OCI-LY1 (cell line): ENCODE measurements at regions not wholly inside any gene's neighbourhood (a gene's known extent, or its start where the extent isn't known, plus 50 kb on each side); places are given as distances from the start of the nearest gene placed in this dataset.

Experiments used
- H2AFZ ChIP-seq: fragments of 200-600 bp; sonication (generic), shearing (Covaris generic); 2 replicates; pipeline ENCODE4 v1.6.0; 2014; ENCODE audit warnings: antibody characterized with exemption, mild to moderate bottlenecking, low read length
- H3F3A ChIP-seq: fragments of 200-600 bp; sonication (generic), shearing (Covaris generic); 2 replicates; pipeline ENCODE4 v1.6.0; 2014; ENCODE audit warnings: mild to moderate bottlenecking, antibody characterized with exemption, low read length, moderate library complexity; ENCODE audit not compliant: insufficient read depth
- H3K27ac ChIP-seq: fragments of 200-600 bp; sonication (generic); 2 replicates; pipeline ENCODE4 v1.5.1; 2014; ENCODE audit warnings: low read length, mixed run types, mild to moderate bottlenecking, low read depth; ENCODE audit not compliant: poor library complexity, severe bottlenecking
- H3K27me3 ChIP-seq: fragments of 200-600 bp; sonication (generic); 2 replicates; pipeline ENCODE4 v1.6.0; 2014; ENCODE audit warnings: antibody characterized with exemption, mild to moderate bottlenecking, low read length, moderate library complexity; ENCODE audit not compliant: insufficient read depth
- H3K36me3 ChIP-seq: fragments of 200-600 bp; sonication (generic); 2 replicates; pipeline ENCODE4 v1.6.1; 2014; ENCODE audit warnings: mild to moderate bottlenecking, antibody characterized with exemption, low read length, moderate library complexity, mixed read lengths; ENCODE audit not compliant: insufficient read depth
- H3K4me1 ChIP-seq: fragments of 200-600 bp; sonication (generic); 2 replicates; pipeline ENCODE4 v1.5.1; 2014; ENCODE audit warnings: mild to moderate bottlenecking, low read length, moderate library complexity; ENCODE audit not compliant: insufficient read depth, severe bottlenecking
- H3K4me2 ChIP-seq: fragments of 200-600 bp; sonication (generic), shearing (Covaris generic); 2 replicates; pipeline ENCODE4 v1.6.1; 2014; ENCODE audit warnings: low read length
- H3K4me3 ChIP-seq: fragments of 200-600 bp; sonication (generic); 2 replicates; pipeline ENCODE4 v1.5.1; 2014; ENCODE audit warnings: low read length, low read depth, mild to moderate bottlenecking, mixed read lengths; ENCODE audit not compliant: poor library complexity, severe bottlenecking
- H3K79me2 ChIP-seq: fragments of 200-600 bp; shearing (Covaris generic); 2 replicates; pipeline ENCODE4 v1.6.1; 2016; ENCODE audit warnings: mixed run types, low read length, mixed read lengths; ENCODE audit not compliant: insufficient read depth
- H3K9ac ChIP-seq: fragments of 200-600 bp; sonication (generic), shearing (Covaris generic); 2 replicates; pipeline ENCODE4 v1.6.1; 2014; ENCODE audit warnings: mild to moderate bottlenecking, low read length, mixed read lengths
- H3K9me2 ChIP-seq: fragments of 200-600 bp; sonication (generic), shearing (Covaris generic); 2 replicates; pipeline ENCODE4 v1.6.1; 2014; ENCODE audit warnings: low read depth, mild to moderate bottlenecking, low read length, mixed read lengths
- H3K9me3 ChIP-seq: fragments of 200-600 bp; shearing (Covaris generic); 2 replicates; pipeline ENCODE4 v1.6.1; 2014; ENCODE audit warnings: low read length, mixed read lengths
- H4K20me1 ChIP-seq: fragments of 200-600 bp; sonication (generic), shearing (Covaris generic); 2 replicates; pipeline ENCODE4 v1.6.0; 2016; ENCODE audit warnings: mild to moderate bottlenecking, low read length; ENCODE audit not compliant: insufficient read depth
- EZH2 ChIP-seq: fragments of 200-600 bp; sonication (generic), shearing (Covaris generic); IDR thresholded peaks from 2 replicates; pipeline ENCODE4 v1.8.0; 2017; ENCODE audit warnings: borderline replicate concordance, mixed run types, mild to moderate bottlenecking, antibody characterized with exemption, low read length, moderate library complexity, mixed read lengths
- TF ChIP-seq, protein P1 (sequence below): fragments of 200-600 bp; sonication (generic), shearing (Covaris generic); IDR thresholded peaks from 2 replicates; pipeline ENCODE4 v1.5.1; 2017; ENCODE audit warnings: mild to moderate bottlenecking, antibody characterized with exemption, low read length, moderate library complexity, mixed read lengths

DNA sequence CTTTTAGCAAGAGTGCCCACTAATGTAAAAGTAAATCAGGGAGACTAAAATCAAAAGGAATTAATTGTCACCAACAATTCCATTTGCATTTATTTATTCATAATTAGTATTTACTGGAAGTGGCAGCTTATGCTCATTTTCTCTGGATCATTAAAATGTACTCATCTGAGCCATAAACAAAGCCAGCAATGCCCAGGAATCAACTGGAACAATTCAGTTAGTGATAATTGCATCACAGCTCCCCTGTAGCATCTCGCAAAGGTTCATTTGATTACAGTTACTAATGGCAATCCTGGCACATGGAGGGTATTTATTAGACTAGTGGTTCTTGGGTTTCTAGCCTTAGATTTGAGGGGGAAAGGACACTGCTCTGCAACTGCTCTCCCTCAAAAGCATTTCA is 92.7 kb upstream of the C1orf21 start:
- H3K36me3 ChIP-seq, result no peaks in the 10 kb centered on the region
- H3F3A ChIP-seq, result no peaks in the 10 kb centered on the region
- no peak overlapping the region for H3K9ac ChIP-seq
- H3K4me3 ChIP-seq, result no peak overlapping the region
- H3K27me3 ChIP-seq, result no peaks in the 10 kb centered on the region
- no peaks in the 10 kb centered on the region for H3K9me2 ChIP-seq
- no peaks in the 10 kb centered on the region for H4K20me1 ChIP-seq
- H2AFZ ChIP-seq, result no peak overlapping the region
- TF ChIP-seq, protein P1, sequence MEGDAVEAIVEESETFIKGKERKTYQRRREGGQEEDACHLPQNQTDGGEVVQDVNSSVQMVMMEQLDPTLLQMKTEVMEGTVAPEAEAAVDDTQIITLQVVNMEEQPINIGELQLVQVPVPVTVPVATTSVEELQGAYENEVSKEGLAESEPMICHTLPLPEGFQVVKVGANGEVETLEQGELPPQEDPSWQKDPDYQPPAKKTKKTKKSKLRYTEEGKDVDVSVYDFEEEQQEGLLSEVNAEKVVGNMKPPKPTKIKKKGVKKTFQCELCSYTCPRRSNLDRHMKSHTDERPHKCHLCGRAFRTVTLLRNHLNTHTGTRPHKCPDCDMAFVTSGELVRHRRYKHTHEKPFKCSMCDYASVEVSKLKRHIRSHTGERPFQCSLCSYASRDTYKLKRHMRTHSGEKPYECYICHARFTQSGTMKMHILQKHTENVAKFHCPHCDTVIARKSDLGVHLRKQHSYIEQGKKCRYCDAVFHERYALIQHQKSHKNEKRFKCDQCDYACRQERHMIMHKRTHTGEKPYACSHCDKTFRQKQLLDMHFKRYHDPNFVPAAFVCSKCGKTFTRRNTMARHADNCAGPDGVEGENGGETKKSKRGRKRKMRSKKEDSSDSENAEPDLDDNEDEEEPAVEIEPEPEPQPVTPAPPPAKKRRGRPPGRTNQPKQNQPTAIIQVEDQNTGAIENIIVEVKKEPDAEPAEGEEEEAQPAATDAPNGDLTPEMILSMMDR, result no peak
- no peak for TF ChIP-seq EZH2
- H3K4me1 ChIP-seq, result no peaks in the 10 kb centered on the region
- H3K79me2 ChIP-seq, result no peaks in the 10 kb centered on the region
- H3K4me2 ChIP-seq, result no peak overlapping the region
- H3K27ac ChIP-seq, result no peak overlapping the region
- H3K9me3 ChIP-seq, result peaks cover 7% of the 10 kb centered on the region; the same call in 1 of the 2 replicates

DNA sequence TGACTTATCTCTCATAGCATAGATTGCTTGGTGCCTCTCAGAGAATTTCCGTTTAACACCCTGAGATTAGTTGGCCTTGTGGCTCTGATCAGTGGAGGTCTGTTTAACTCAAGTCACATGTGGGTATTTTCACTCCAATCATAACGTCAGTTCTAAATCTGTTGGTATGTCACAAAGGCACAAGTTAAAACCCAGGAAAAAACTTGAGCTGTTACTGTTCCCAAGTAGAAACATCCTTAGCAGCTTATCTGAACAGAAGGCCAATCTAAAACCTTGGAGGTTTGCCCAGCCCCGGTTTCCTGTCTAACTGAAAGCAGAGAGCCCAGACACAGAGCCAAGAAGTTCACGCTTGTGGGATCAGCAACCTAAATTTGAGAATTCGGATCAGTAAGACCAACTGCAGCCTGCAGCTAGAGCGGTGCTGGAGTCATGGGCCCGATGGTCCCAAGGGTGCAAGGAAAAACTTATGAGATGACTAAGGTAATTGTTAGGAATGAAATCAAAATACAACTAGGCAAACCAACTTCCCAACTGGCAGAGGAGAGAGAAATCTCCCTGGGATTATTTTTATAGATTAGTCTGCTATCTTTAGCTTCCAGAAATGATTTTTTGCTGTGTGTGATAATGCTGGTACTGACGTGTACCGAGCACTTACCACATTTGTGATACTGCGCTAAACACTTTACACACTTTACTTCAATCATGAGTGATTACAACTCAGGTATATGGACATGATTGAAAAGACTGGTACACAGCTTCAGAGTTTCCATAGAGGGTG is 90.2 kb upstream of the C1orf21 start:
- Histone ChIP-seq H3K9me3 (no peaks in the 10 kb centered on the region), H3K4me3 (no peak overlapping the region), H3K36me3 (no peaks in the 10 kb centered on the region), H3K4me1 (no peaks in the 10 kb centered on the region), H3K4me2 (no peak overlapping the region), H3K9me2 (no peaks in the 10 kb centered on the region), H3K79me2 (no peaks in the 10 kb centered on the region), H3K27me3 (no peaks in the 10 kb centered on the region), H3F3A (no peaks in the 10 kb centered on the region), H2AFZ (no peak overlapping the region), H3K27ac (no peak overlapping the region), H3K9ac (no peak overlapping the region), H4K20me1 (no peaks in the 10 kb centered on the region)
- no peak for TF ChIP-seq EZH2
- TF ChIP-seq, protein P1, result no peak

DNA sequence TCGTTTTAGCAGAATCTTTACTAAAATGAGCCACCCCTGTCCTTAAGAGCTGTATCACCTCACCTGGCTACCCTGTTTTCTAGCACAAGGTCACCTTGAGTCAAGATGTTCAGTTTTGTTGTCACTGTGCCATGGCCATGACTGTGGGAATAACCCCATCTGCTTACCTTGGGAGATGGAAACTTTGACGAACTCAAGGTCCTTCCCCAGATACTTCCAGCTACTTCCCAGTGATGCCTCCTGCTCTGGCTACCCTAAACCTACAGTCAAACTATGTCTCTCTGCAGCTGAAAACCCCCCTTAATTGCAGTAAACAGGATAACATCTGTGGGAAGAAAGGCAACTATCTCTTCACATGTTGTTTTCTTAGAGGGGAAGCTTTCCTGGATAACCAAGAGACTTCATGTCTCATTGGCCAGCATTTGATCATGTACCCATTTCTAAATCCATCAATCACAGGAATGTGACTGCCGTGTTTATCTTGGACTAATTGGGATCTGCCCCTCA is 89.5 kb upstream of the C1orf21 start:
- Histone ChIP-seq H3F3A (no peaks in the 10 kb centered on the region), H3K27ac (no peak overlapping the region), H3K4me2 (no peak overlapping the region), H3K79me2 (no peaks in the 10 kb centered on the region), H3K4me1 (no peaks in the 10 kb centered on the region), H3K9me2 (no peaks in the 10 kb centered on the region), H3K4me3 (no peak overlapping the region), H3K27me3 (no peaks in the 10 kb centered on the region), H3K9ac (no peak overlapping the region), H3K9me3 (no peaks in the 10 kb centered on the region), H4K20me1 (no peaks in the 10 kb centered on the region), H2AFZ (no peak overlapping the region), H3K36me3 (no peaks in the 10 kb centered on the region)
- TF ChIP-seq, protein P1, result no peak
- no peak for TF ChIP-seq EZH2
